ENCODE measurements at regions not wholly inside any gene's neighbourhood (a gene's known extent, or its start where the extent isn't known, plus 50 kb on each side); places are given as distances from the start of the nearest gene placed in this dataset.

DNA sequence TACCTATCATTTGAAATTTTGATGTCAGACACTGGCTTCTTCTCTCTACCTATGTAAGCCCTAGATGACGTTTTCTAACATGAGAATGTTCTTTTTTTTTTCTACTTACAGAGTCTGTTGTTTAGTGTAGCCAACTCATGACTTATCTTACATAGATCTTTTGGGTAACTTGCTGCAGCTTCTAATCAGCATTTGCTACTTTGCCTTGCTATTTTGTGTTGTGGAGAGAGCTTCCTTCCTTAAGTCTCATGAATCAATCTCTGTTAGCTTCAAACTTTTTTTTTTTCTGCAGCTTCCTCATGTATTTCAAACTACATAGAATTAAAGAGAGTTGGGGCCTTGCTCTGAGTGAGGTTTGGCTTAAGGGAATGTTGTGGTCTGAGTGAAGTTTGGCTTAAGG, 568.7 kb upstream of the BCHE start:
- Histone ChIP-seq H3K27me3 (replicated peaks; ENCODE audit: insufficient read depth) (no peaks in the 10 kb centered on the region), H3K79me2 (ENCODE audit: insufficient read depth) (no peaks in the 10 kb centered on the region), H3K9ac (no peak overlapping the region), H3K9me3 (ENCODE audit: low read depth) (no peaks in the 10 kb centered on the region), H3F3A (ENCODE audit: insufficient read depth) (no peaks in the 10 kb centered on the region), H3K4me3 (no peak overlapping the region), H3K27ac (no peak overlapping the region), H4K20me1 (ENCODE audit: insufficient read depth) (no peaks in the 10 kb centered on the region), H2AFZ (no peak overlapping the region), H3K9me2 (ENCODE audit: insufficient read depth) (no peaks in the 10 kb centered on the region), H3K4me1 (ENCODE audit: insufficient read depth) (no peaks in the 10 kb centered on the region), H3K4me2 (ENCODE audit: unreplicated experiment) (no peak overlapping the region), H3K36me3 (ENCODE audit: low read depth) (no peaks in the 10 kb centered on the region)
- WGBS, 2 experiments (ENCODE audit: low coverage in 1 of 2, low lambda C conversion rate in 2 of 2, missing lambda C conversion rate in 2 of 2): 0% methylated on average over 1 of the region's 1 CpG
- TF ChIP-seq EZH2phosphoT487 (IDR thresholded peaks at IDR 0.05; ENCODE audit: insufficient read depth, low read depth) (no peak), EZH2 (IDR thresholded peaks at IDR 0.05; ENCODE audit: insufficient read depth, poor library complexity, severe bottlenecking) (no peak)
- DNase-seq: no peak
- in situ Hi-C loops (cut with MboI): no loop called here

DNA sequence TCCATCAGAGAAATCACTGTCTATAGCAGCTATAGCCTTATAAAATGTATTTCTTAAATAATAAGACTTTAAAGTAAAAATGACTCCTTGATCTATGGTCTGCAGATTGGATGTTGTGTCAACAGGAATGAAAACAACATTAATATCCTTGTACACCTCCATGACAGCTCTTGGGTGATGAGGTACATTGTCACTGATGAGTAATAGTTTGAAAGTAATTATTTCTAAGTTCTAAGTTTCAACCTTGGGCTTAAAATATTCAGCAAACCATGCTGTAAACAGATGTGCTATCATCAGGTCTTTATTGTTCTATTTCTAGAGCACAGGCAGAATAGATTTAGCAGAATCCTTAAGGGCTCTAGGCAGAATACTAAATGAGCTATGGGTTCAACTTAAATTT, 568.2 kb upstream of the BCHE start:
- no peaks in the 10 kb centered on the region for H3K4me1 ChIP-seq (ENCODE audit: insufficient read depth)
- no peaks in the 10 kb centered on the region for H4K20me1 ChIP-seq (ENCODE audit: insufficient read depth)
- DNase-seq: no peak
- H3F3A ChIP-seq (ENCODE audit: insufficient read depth): no peaks in the 10 kb centered on the region
- no peak overlapping the region for H3K27ac ChIP-seq
- no peaks in the 10 kb centered on the region for H3K27me3 ChIP-seq (replicated peaks; ENCODE audit: insufficient read depth)
- TF ChIP-seq EZH2phosphoT487 (IDR thresholded peaks at IDR 0.05; ENCODE audit: insufficient read depth, low read depth) (no peak), EZH2 (IDR thresholded peaks at IDR 0.05; ENCODE audit: insufficient read depth, poor library complexity, severe bottlenecking) (no peak)
- no peaks in the 10 kb centered on the region for H3K36me3 ChIP-seq (ENCODE audit: low read depth)
- no peaks in the 10 kb centered on the region for H3K9me2 ChIP-seq (ENCODE audit: insufficient read depth)
- H2AFZ ChIP-seq: no peak overlapping the region
- H3K9ac ChIP-seq: no peak overlapping the region
- no peaks in the 10 kb centered on the region for H3K79me2 ChIP-seq (ENCODE audit: insufficient read depth)
- in situ Hi-C loops (cut with MboI): no loop called here
- no peak overlapping the region for H3K4me2 ChIP-seq (ENCODE audit: unreplicated experiment)
- no peaks in the 10 kb centered on the region for H3K9me3 ChIP-seq (ENCODE audit: low read depth)
- H3K4me3 ChIP-seq: no peak overlapping the region

DNA sequence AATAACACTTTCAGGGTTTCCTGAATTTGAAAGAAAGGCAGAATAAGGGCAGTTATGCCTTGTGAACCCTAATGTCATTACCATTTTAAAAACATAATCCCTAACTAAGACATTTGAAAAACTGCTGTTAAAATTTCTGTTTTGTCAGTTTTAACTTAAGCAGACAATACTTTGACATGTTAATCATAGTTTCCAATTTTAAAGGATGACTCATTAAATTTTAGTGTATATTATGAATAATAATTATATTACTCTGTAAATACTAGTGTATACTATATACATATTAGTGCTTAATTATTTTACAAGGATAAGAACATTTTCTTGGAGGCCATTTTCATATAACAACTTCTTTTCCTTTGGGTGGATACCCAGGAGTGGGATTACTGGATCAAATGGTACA, 553.1 kb upstream of the BCHE start:
- H3F3A ChIP-seq (ENCODE audit: insufficient read depth): no peaks in the 10 kb centered on the region
- H3K36me3 ChIP-seq (ENCODE audit: low read depth): no peaks in the 10 kb centered on the region
- in situ Hi-C loops (cut with MboI): no loop called here
- H3K4me3 ChIP-seq: no peak overlapping the region
- H3K9me3 ChIP-seq (ENCODE audit: low read depth): no peaks in the 10 kb centered on the region
- H3K9me2 ChIP-seq (ENCODE audit: insufficient read depth): no peaks in the 10 kb centered on the region
- no peak for DNase-seq
- H3K4me2 ChIP-seq (ENCODE audit: unreplicated experiment): no peak overlapping the region
- H3K27ac ChIP-seq: no peak overlapping the region
- no peaks in the 10 kb centered on the region for H3K4me1 ChIP-seq (ENCODE audit: insufficient read depth)
- no peaks in the 10 kb centered on the region for H4K20me1 ChIP-seq (ENCODE audit: insufficient read depth)
- no peaks in the 10 kb centered on the region for H3K27me3 ChIP-seq (replicated peaks; ENCODE audit: insufficient read depth)
- H3K79me2 ChIP-seq (ENCODE audit: insufficient read depth): no peaks in the 10 kb centered on the region
- no peak for TF ChIP-seq EZH2phosphoT487 (IDR thresholded peaks at IDR 0.05; ENCODE audit: insufficient read depth, low read depth)
- no peak for TF ChIP-seq EZH2 (IDR thresholded peaks at IDR 0.05; ENCODE audit: insufficient read depth, poor library complexity, severe bottlenecking)
- H3K9ac ChIP-seq: no peak overlapping the region
- H2AFZ ChIP-seq: no peak overlapping the region

DNA sequence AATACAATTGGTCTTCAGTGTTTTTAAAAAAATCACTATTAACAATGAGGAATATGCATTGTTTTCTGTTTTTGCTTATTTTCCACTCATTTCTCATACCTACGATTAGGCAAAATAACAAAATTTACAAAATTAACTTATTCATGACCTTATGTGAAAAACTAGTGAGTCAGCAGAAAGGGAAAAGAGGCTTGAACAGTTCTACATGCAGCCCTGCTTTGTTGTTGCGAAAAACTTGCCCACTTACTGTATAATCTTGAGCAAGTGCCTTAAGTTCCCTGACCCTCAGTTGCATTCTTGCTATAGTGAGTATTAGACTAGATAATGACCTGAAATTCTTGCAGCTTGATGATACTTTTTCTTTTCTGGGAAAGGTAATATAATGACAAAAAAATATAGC, 551.1 kb upstream of the BCHE start:
- Histone ChIP-seq H3K79me2 (ENCODE audit: insufficient read depth) (no peaks in the 10 kb centered on the region), H3K9me3 (ENCODE audit: low read depth) (peaks cover 3% of the 10 kb centered on the region), H3K27ac (no peak overlapping the region), H2AFZ (no peak overlapping the region), H3K4me3 (no peak overlapping the region), H3K4me1 (ENCODE audit: insufficient read depth) (no peaks in the 10 kb centered on the region), H4K20me1 (ENCODE audit: insufficient read depth) (no peaks in the 10 kb centered on the region), H3K36me3 (ENCODE audit: low read depth) (no peaks in the 10 kb centered on the region), H3K27me3 (replicated peaks; ENCODE audit: insufficient read depth) (no peaks in the 10 kb centered on the region), H3F3A (ENCODE audit: insufficient read depth) (no peaks in the 10 kb centered on the region), H3K9ac (no peak overlapping the region), H3K9me2 (ENCODE audit: insufficient read depth) (no peaks in the 10 kb centered on the region), H3K4me2 (ENCODE audit: unreplicated experiment) (no peak overlapping the region)
- in situ Hi-C loops (cut with MboI): no loop called here
- no peak for TF ChIP-seq EZH2phosphoT487 (IDR thresholded peaks at IDR 0.05; ENCODE audit: insufficient read depth, low read depth)
- TF ChIP-seq EZH2 (IDR thresholded peaks at IDR 0.05; ENCODE audit: insufficient read depth, poor library complexity, severe bottlenecking): no peak
- no peak for DNase-seq
- 11 to 14% methylated on average over 2 of the region's 2 CpGs for WGBS, 2 experiments (ENCODE audit: low coverage in 1 of 2, low lambda C conversion rate in 2 of 2, missing lambda C conversion rate in 2 of 2)

DNA sequence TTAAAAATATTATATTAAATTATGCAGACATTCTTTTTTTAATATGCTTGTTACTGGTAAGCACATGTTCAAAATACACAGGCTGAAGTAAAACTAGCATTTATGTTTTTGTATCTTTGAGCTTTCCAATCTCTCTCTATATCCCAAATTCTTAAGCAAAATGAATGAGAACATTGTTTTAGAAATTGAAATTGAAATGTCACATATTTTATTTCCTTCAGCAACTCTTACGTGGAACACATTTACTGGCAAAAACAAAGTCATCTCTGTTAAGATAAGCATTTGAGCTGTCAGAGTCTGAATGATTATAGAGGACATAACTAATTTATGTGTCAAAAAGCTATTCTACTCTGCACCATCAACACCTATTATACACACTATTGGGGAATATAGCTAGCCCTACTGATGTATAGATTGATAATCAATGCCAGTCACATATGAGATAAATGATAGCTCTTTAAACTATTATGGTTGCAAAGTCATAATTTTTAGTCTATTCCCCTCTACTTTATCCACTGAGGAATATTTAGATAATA, 535.4 kb upstream of the BCHE start:
- H3K79me2 ChIP-seq (ENCODE audit: insufficient read depth): no peaks in the 10 kb centered on the region
- no peak overlapping the region for H3K4me2 ChIP-seq (ENCODE audit: unreplicated experiment)
- in situ Hi-C loops (cut with MboI): no loop called here
- H3K27ac ChIP-seq: no peak overlapping the region
- no peaks in the 10 kb centered on the region for H3K9me3 ChIP-seq (ENCODE audit: low read depth)
- DNase-seq: no peak
- no peaks in the 10 kb centered on the region for H3K9me2 ChIP-seq (ENCODE audit: insufficient read depth)
- 23 to 24% methylated on average over 1 of the region's 1 CpG for WGBS, 2 experiments (ENCODE audit: low coverage in 1 of 2, low lambda C conversion rate in 2 of 2, missing lambda C conversion rate in 2 of 2)
- H3K9ac ChIP-seq: no peak overlapping the region
- no peaks in the 10 kb centered on the region for H3F3A ChIP-seq (ENCODE audit: insufficient read depth)
- H3K4me1 ChIP-seq (ENCODE audit: insufficient read depth): no peaks in the 10 kb centered on the region
- no peaks in the 10 kb centered on the region for H3K27me3 ChIP-seq (replicated peaks; ENCODE audit: insufficient read depth)
- H3K4me3 ChIP-seq: no peak overlapping the region
- H4K20me1 ChIP-seq (ENCODE audit: insufficient read depth): no peaks in the 10 kb centered on the region
- no peak for TF ChIP-seq EZH2phosphoT487 (IDR thresholded peaks at IDR 0.05; ENCODE audit: insufficient read depth, low read depth)
- no peak for TF ChIP-seq EZH2 (IDR thresholded peaks at IDR 0.05; ENCODE audit: insufficient read depth, poor library complexity, severe bottlenecking)
- no peaks in the 10 kb centered on the region for H3K36me3 ChIP-seq (ENCODE audit: low read depth)
- H2AFZ ChIP-seq: no peak overlapping the region
